SH-SY5Y (cell line): ENCODE measurements at regions not wholly inside any gene's neighbourhood (a gene's known extent, or its start where the extent isn't known, plus 50 kb on each side); places are given as distances from the start of the nearest gene placed in this dataset.

Experiments used
- GATA2 ChIP-seq: IDR thresholded peaks from 2 replicates; pipeline ENCODE4 v1.6.1; 2011; ENCODE audit warnings: mild to moderate bottlenecking, low read depth, low read length
- GATA3 ChIP-seq: IDR thresholded peaks from 2 replicates; pipeline ENCODE4 v1.6.1; 2011; ENCODE audit warnings: low read depth, mild to moderate bottlenecking, low read length, moderate library complexity

DNA sequence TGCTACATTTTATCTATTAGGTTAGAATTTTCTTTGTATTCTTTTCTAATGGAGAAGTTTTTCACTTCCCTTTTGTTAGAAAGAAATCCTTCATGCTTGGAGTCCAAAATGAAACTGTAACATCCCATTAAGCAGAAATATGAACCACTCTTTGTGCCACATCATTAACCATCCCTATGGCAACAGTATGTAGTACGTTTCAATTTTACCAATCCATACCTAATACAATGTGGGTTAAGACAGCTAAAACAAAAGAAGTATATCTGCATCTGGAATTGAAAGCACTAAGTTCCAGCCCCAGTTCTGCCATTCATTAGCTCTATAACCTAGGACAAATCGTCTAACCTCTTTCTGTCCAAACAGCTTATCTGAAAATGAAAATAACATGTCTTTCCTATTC lies 409.2 kb upstream of the SPHKAP start:
- TF ChIP-seq GATA3 (no peak), GATA2 (no peak)
